ENCODE measurements at regions not wholly inside any gene's neighbourhood (a gene's known extent, or its start where the extent isn't known, plus 50 kb on each side); places are given as distances from the start of the nearest gene placed in this dataset.
"Not testable (repeated sequence)": the region's sequence is repeated elsewhere in the genome, so short reads cannot be mapped to it uniquely, and the experiment has no call there.

DNA sequence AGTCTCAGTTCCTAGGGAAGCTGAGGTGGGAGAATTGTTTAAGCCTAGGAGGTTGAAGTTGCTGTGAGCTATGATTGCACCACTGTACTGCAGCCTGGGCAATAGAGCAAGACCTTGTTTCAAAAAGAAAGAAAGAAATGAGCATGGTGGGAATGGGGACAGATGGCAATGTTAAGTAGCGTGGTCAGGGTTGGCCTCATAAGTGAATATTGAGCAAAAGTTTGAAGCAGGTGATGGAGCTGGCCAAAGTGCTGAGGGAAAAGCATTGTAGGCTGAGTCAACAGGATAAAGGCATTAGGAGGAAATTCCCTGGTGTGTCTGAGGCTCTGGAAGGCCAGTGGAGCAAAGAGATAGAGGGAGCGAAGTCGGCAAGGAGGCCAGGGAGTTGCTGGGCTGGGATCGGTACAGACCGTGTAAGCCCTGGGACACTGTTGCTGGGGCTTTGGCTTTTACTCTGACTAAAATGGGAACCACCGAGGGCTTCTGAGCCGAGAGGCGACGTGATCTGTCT lies 151.0 kb downstream of the RALA start:
- not testable (repeated sequence) for H3K9ac ChIP-seq (ENCODE audit: extremely low read depth, low read length, poor library complexity, severe bottlenecking); H3K36me3 ChIP-seq (ENCODE audit: control insufficient read depth, insufficient read depth, low read length); H3K9me3 ChIP-seq (ENCODE audit: control insufficient read depth, low read length); H3K4me1 Mint-ChIP-seq; H3K4me1 ChIP-seq (ENCODE audit: control insufficient read depth, insufficient read depth, low read length); H3K27me3 ChIP-seq (ENCODE audit: control insufficient read depth, insufficient read depth, low read length, poor library complexity, severe bottlenecking); H3K27me3 Mint-ChIP-seq (ENCODE audit: insufficient read depth); DNase-seq; H3K27ac ChIP-seq (ENCODE audit: low read depth, low read length); H3K4me3 Mint-ChIP-seq; H3K27ac Mint-ChIP-seq; H3K9me3 Mint-ChIP-seq; H3K4me3 ChIP-seq (ENCODE audit: low read length)
- 92 to 96% methylated on average over 5 to 9 of the region's 9 CpGs for WGBS, 2 experiments (ENCODE audit: insufficient coverage in 1 of 2, insufficient read length in 1 of 2)
- peaks cover 16% of the 10 kb centered on the region for H3K36me3 Mint-ChIP-seq (ENCODE audit: low read depth)

DNA sequence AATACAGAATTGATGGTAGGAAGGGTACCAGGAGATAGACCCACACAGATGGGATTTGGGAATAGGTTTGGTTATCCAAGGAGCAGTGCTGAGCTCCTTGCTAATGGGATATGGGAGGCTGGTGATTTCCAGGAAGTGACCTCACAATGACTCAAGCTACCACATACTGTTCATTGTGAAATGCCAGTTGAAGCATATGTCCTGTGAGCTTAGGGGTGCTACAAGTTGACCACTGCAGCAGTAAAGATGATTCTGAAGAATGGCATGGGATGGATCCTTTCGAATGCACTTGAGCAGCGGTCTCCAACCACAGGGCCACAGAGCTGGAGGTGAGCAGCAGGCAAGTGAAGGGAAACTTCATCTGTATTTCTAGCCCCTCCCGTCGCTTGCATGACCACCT lies 158.2 kb downstream of the RALA start:
- not testable (repeated sequence) for H3K27ac Mint-ChIP-seq; H3K27ac ChIP-seq (ENCODE audit: low read depth, low read length); H3K27me3 ChIP-seq (ENCODE audit: control insufficient read depth, insufficient read depth, low read length, poor library complexity, severe bottlenecking); H3K9me3 Mint-ChIP-seq; H3K27me3 Mint-ChIP-seq (ENCODE audit: insufficient read depth); H3K4me1 ChIP-seq (ENCODE audit: control insufficient read depth, insufficient read depth, low read length); DNase-seq; H3K4me3 Mint-ChIP-seq; H3K9ac ChIP-seq (ENCODE audit: extremely low read depth, low read length, poor library complexity, severe bottlenecking); H3K4me1 Mint-ChIP-seq; H3K4me3 ChIP-seq (ENCODE audit: low read length); H3K9me3 ChIP-seq (ENCODE audit: control insufficient read depth, low read length); H3K36me3 ChIP-seq (ENCODE audit: control insufficient read depth, insufficient read depth, low read length)
- 91% methylated on average over 2 of the region's 4 CpGs; no CpG with 5 or more reads in 1 of the 2 experiments for WGBS, 2 experiments (ENCODE audit: insufficient coverage in 1 of 2, insufficient read length in 1 of 2)
- H3K36me3 Mint-ChIP-seq (ENCODE audit: low read depth), result peaks cover 13% of the 10 kb centered on the region

DNA sequence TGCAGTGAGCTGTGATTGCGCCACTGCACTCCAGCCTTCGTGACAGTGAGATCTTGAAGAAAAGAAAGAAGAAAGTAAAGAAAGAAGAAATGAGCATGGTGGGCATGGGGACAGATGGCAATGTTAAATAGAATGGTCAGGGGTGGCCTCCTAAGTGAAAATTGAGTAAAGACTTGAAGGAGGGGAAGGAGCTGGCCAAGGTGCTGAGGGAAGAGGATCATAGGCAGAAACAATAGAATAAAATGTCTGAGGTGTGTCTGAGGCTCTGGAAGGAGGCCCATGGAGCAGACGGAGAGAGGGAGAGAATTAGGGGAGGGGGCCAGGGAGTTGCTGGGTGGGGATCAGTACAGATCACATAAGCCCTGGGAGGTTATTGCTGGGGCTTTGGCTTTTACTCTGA lies 163.1 kb downstream of the RALA start:
- H3K36me3 Mint-ChIP-seq (ENCODE audit: low read depth), result peaks cover 17% of the 10 kb centered on the region
- H3K36me3 ChIP-seq (ENCODE audit: control insufficient read depth, insufficient read depth, low read length); H3K27me3 Mint-ChIP-seq (ENCODE audit: insufficient read depth); H3K4me3 Mint-ChIP-seq; H3K4me3 ChIP-seq (ENCODE audit: low read length); DNase-seq; H3K27me3 ChIP-seq (ENCODE audit: control insufficient read depth, insufficient read depth, low read length, poor library complexity, severe bottlenecking); H3K9me3 Mint-ChIP-seq; H3K9ac ChIP-seq (ENCODE audit: extremely low read depth, low read length, poor library complexity, severe bottlenecking); H3K27ac ChIP-seq (ENCODE audit: low read depth, low read length); H3K9me3 ChIP-seq (ENCODE audit: control insufficient read depth, low read length); H3K4me1 ChIP-seq (ENCODE audit: control insufficient read depth, insufficient read depth, low read length); H3K27ac Mint-ChIP-seq; H3K4me1 Mint-ChIP-seq: not testable (repeated sequence)
- 83 to 88% methylated on average over 1 to 3 of the region's 3 CpGs for WGBS, 2 experiments (ENCODE audit: insufficient coverage in 1 of 2, insufficient read length in 1 of 2)

DNA sequence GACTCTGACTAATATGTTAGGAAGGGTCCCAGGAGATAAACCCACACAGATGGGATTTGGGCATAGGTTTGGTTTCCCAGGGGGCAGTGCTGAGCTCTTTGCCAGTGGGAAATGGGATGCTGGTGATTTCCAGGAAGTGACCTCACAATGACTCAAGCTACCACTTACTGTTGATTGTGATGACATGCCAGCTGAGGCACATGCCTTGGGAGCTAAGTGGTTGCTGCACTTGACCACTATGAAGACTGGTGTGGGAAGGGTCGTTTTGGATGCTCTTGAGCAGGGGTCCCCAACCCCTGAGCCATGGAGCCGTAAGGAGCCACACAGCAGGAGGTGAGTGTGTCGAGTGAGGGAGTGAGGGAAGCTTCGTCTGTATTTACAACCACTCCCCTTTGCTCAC lies 159.0 kb upstream of the CDK13 start:
- H3K4me1 ChIP-seq (ENCODE audit: control insufficient read depth, insufficient read depth, low read length); H3K9ac ChIP-seq (ENCODE audit: extremely low read depth, low read length, poor library complexity, severe bottlenecking); H3K27ac ChIP-seq (ENCODE audit: low read depth, low read length); H3K4me3 ChIP-seq (ENCODE audit: low read length); H3K27ac Mint-ChIP-seq; DNase-seq; H3K36me3 ChIP-seq (ENCODE audit: control insufficient read depth, insufficient read depth, low read length); H3K27me3 ChIP-seq (ENCODE audit: control insufficient read depth, insufficient read depth, low read length, poor library complexity, severe bottlenecking); H3K9me3 ChIP-seq (ENCODE audit: control insufficient read depth, low read length); H3K9me3 Mint-ChIP-seq; H3K27me3 Mint-ChIP-seq (ENCODE audit: insufficient read depth); H3K4me1 Mint-ChIP-seq; H3K4me3 Mint-ChIP-seq: not testable (repeated sequence)
- 70 to 93% methylated on average over 2 to 4 of the region's 4 CpGs for WGBS, 2 experiments (ENCODE audit: insufficient coverage in 1 of 2, insufficient read length in 1 of 2)
- H3K36me3 Mint-ChIP-seq (ENCODE audit: low read depth), result peaks cover 15% of the 10 kb centered on the region

DNA sequence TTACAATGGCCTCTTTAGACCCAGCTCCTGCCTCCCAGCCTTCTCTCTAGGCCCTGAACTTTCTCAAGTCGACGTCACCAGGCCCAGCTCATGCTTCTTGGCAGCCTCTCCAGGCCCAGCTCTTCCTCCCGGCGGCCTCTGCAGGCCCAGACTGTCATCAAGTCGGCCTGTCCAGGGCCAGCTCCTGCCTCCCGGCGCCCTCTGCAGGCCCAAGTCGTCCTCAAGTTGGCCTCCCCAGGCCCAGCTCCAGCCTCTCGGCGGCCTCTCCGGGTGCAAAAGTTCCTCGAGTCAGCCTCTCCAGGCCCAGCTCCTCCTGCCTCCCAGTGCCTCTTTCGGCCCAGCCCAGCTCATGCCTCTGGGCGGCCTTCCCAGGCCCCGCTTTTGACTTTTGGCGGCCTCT lies 158.1 kb upstream of the CDK13 start:
- not testable (repeated sequence) for H3K4me1 ChIP-seq (ENCODE audit: control insufficient read depth, insufficient read depth, low read length); H3K27me3 ChIP-seq (ENCODE audit: control insufficient read depth, insufficient read depth, low read length, poor library complexity, severe bottlenecking); H3K4me3 Mint-ChIP-seq; H3K4me1 Mint-ChIP-seq; H3K27ac Mint-ChIP-seq; H3K27ac ChIP-seq (ENCODE audit: low read depth, low read length); H3K9me3 Mint-ChIP-seq; H3K36me3 ChIP-seq (ENCODE audit: control insufficient read depth, insufficient read depth, low read length); H3K9me3 ChIP-seq (ENCODE audit: control insufficient read depth, low read length); H3K27me3 Mint-ChIP-seq (ENCODE audit: insufficient read depth); H3K4me3 ChIP-seq (ENCODE audit: low read length); H3K9ac ChIP-seq (ENCODE audit: extremely low read depth, low read length, poor library complexity, severe bottlenecking)
- WGBS, 2 experiments (ENCODE audit: insufficient coverage in 1 of 2, insufficient read length in 1 of 2), result 89 to 91% methylated on average over 6 to 14 of the region's 16 CpGs
- peak; percentile 71 for DNase-seq
- peaks cover 15% of the 10 kb centered on the region for H3K36me3 Mint-ChIP-seq (ENCODE audit: low read depth)
- TF ChIP-seq, protein P1, sequence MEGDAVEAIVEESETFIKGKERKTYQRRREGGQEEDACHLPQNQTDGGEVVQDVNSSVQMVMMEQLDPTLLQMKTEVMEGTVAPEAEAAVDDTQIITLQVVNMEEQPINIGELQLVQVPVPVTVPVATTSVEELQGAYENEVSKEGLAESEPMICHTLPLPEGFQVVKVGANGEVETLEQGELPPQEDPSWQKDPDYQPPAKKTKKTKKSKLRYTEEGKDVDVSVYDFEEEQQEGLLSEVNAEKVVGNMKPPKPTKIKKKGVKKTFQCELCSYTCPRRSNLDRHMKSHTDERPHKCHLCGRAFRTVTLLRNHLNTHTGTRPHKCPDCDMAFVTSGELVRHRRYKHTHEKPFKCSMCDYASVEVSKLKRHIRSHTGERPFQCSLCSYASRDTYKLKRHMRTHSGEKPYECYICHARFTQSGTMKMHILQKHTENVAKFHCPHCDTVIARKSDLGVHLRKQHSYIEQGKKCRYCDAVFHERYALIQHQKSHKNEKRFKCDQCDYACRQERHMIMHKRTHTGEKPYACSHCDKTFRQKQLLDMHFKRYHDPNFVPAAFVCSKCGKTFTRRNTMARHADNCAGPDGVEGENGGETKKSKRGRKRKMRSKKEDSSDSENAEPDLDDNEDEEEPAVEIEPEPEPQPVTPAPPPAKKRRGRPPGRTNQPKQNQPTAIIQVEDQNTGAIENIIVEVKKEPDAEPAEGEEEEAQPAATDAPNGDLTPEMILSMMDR (conservative IDR thresholded peaks at IDR 0.05), result peak; percentile 53

DNA sequence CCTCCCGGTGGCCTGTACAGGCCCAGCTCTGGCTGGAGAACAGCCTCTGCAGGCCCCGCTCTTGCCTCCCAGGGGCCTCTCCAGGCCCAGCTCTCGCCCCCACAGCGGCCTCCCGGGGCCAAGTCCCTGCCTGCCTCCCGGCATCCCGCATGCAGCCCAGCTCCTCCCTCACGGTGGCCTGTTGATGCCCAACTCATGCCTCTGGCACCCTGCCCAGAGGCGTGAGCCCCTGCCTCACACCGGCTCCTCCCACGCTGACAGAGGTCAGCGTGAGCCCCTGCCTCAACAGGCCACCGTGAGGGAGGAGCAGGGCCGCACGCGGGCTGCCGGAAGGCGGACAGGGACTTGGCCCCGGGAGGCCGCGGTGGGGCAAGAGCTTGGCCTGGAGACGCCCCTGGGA lies 157.0 kb upstream of the CDK13 start:
- not testable (repeated sequence) for H3K4me3 ChIP-seq (ENCODE audit: low read length); H3K27ac ChIP-seq (ENCODE audit: low read depth, low read length); H3K27me3 Mint-ChIP-seq (ENCODE audit: insufficient read depth); H3K4me3 Mint-ChIP-seq; H3K9me3 Mint-ChIP-seq; H3K4me1 ChIP-seq (ENCODE audit: control insufficient read depth, insufficient read depth, low read length); H3K9me3 ChIP-seq (ENCODE audit: control insufficient read depth, low read length); H3K36me3 ChIP-seq (ENCODE audit: control insufficient read depth, insufficient read depth, low read length); DNase-seq; H3K9ac ChIP-seq (ENCODE audit: extremely low read depth, low read length, poor library complexity, severe bottlenecking); H3K27ac Mint-ChIP-seq; H3K27me3 ChIP-seq (ENCODE audit: control insufficient read depth, insufficient read depth, low read length, poor library complexity, severe bottlenecking); H3K4me1 Mint-ChIP-seq
- WGBS, 2 experiments (ENCODE audit: insufficient coverage in 1 of 2, insufficient read length in 1 of 2), result 95 to 97% methylated on average over 5 to 22 of the region's 22 CpGs
- H3K36me3 Mint-ChIP-seq (ENCODE audit: low read depth), result peaks cover 15% of the 10 kb centered on the region

All from endodermal cell (in vitro differentiated cells).